Ecto neural progenitor cell (in vitro differentiated cells): ENCODE measurements at regions not wholly inside any gene's neighbourhood (a gene's known extent, or its start where the extent isn't known, plus 50 kb on each side); places are given as distances from the start of the nearest gene placed in this dataset.
"Not testable (repeated sequence)": the region's sequence is repeated elsewhere in the genome, so short reads cannot be mapped to it uniquely, and the experiment has no call there.

Experiments
- DNase-seq: peaks from one replicate; pipeline ENCODE4 v3.0.0-alpha.2; 2018; ENCODE audit warnings: low spot score

GRCh38 chrX:39675162-39675553 is 422.6 kb downstream of the BCOR start:
- DNase-seq: no peak

GRCh38 chrX:39675619-39676018 is 422.1 kb downstream of the BCOR start:
- DNase-seq: no peak

- no peak for DNase-seq
These were observed 421.3 kb downstream of the BCOR start for GRCh38 chrX:39676434-39676833.

GRCh38 chrX:39677585-39677977 is 420.2 kb downstream of the BCOR start:
- DNase-seq: no peak

- no peak for DNase-seq
These were observed 419.6 kb downstream of the BCOR start for GRCh38 chrX:39677978-39678791.

GRCh38 chrX:39678914-39679313 is 418.8 kb downstream of the BCOR start:
- DNase-seq: no peak

GRCh38 chrX:39679497-39680157 is 418.1 kb downstream of the BCOR start:
- no peak for DNase-seq

- DNase-seq: no peak
These were observed 415.9 kb downstream of the BCOR start for GRCh38 chrX:39681885-39682284.

- no peak for DNase-seq
These were observed 415.0 kb downstream of the BCOR start for GRCh38 chrX:39682778-39683177.

- DNase-seq: no peak
These were observed 409.6 kb downstream of the BCOR start for GRCh38 chrX:39688219-39688575.

- DNase-seq: peak; percentile 84
These were observed 409.0 kb downstream of the BCOR start for GRCh38 chrX:39688576-39689375.

- peak; percentile 72 for DNase-seq
These were observed 408.2 kb downstream of the BCOR start for GRCh38 chrX:39689376-39690104.

GRCh38 chrX:39690541-39691415 is 407.0 kb downstream of the BCOR start:
- no peak for DNase-seq

- DNase-seq: no peak
These were observed 406.0 kb downstream of the BCOR start for GRCh38 chrX:39691724-39692123.

- no peak for DNase-seq
These were observed 405.0 kb downstream of the BCOR start for GRCh38 chrX:39692796-39693195.

GRCh38 chrX:39693298-39693697 is 404.5 kb downstream of the BCOR start:
- no peak for DNase-seq

GRCh38 chrX:39702636-39703035 is 395.1 kb downstream of the BCOR start:
- not testable (repeated sequence) for DNase-seq

GRCh38 chrX:39703307-39703706 is 394.5 kb downstream of the BCOR start:
- no peak for DNase-seq

- DNase-seq: no peak
These were observed 393.2 kb downstream of the BCOR start for GRCh38 chrX:39704590-39704989.

- no peak for DNase-seq
These were observed 392.5 kb downstream of the BCOR start for GRCh38 chrX:39705290-39705689.

- no peak for DNase-seq
These were observed 388.4 kb downstream of the BCOR start for GRCh38 chrX:39709364-39709763.
